PFSK-1 (cell line): ENCODE measurements at regions not wholly inside any gene's neighbourhood (a gene's known extent, or its start where the extent isn't known, plus 50 kb on each side); places are given as distances from the start of the nearest gene placed in this dataset.

Experiments
- POLR2AphosphoS5 ChIP-seq: IDR thresholded peaks from 2 replicates; pipeline ENCODE4 v1.6.1; 2012; ENCODE audit warnings: low read depth, mild to moderate bottlenecking, control low read depth, low read length, moderate library complexity
- TAF1 ChIP-seq: IDR thresholded peaks from 2 replicates; pipeline ENCODE4 v1.6.1; 2012; ENCODE audit warnings: low read length, control low read depth, borderline replicate concordance; ENCODE audit not compliant: insufficient read depth

- TF ChIP-seq TAF1 (no peak), POLR2AphosphoS5 (no peak)
These were observed 763.5 kb upstream of the MAP3K7 start for GRCh38 chr6:91350146-91350908.
